K562 (cell line): ENCODE measurements at regions not wholly inside any gene's neighbourhood (a gene's known extent, or its start where the extent isn't known, plus 50 kb on each side); places are given as distances from the start of the nearest gene placed in this dataset.

Source experiments
- CTCF ChIP-seq, 3 experiments: IDR thresholded peaks in 2 of 3; conservative IDR thresholded peaks in 1 of 3; 2 replicates each; pipeline ENCODE4 v1.5.1; 2011 to 2012; ENCODE audit warnings: low read length in 3 of 3, mild to moderate bottlenecking in 3 of 3, control low read depth in 2 of 3, improper control_type of control experiment in 1 of 3, inconsistent platforms in 1 of 3, low read depth in 1 of 3, mixed read lengths in 1 of 3, moderate library complexity in 1 of 3; ENCODE audit not compliant: insufficient read depth in 2 of 3
- FOXK1 ChIP-seq: sonication (generic); formaldehyde crosslinking; IDR thresholded peaks from 2 replicates; pipeline ENCODE4 v1.8.0; 2022; ENCODE audit warnings: missing genetic modification reagents, mild to moderate bottlenecking, borderline replicate concordance
- NFIC ChIP-seq: fragments of 450-650 bp; IDR thresholded peaks from 2 replicates; pipeline ENCODE4 v1.6.1; 2017; ENCODE audit warnings: mild to moderate bottlenecking, inconsistent platforms
- RUNX1 ChIP-seq: sonication (generic); IDR thresholded peaks from 2 replicates; pipeline ENCODE4 v1.6.1; 2016; ENCODE audit warnings: antibody characterized with exemption, low read depth
- SNRNP70 ChIP-seq: fragments of 200-400 bp; formaldehyde crosslinking; optimal IDR thresholded peaks from 2 replicates; pipeline ENCODE3; 2017; ENCODE audit warnings: low read depth, low read length

DNA sequence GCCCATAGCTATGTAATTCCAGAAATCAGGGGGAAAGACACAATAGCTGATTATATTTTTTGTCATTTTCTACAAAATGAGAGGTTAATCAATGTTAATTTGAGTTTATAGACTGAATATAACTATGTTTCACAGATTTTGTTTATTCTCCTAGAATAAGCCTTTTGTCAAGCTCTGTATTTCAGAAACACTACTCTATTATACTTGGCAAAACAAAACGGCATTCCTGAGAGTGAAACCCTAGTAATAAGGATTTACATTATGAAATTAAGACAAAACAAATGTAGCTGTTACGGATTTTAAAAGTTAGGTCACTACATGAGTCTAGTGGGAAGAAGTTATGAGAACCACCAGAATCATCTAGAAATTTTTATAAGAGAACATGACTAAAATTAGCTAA lies 334.2 kb downstream of the KLF12 start:
- TF ChIP-seq RUNX1 (no peak), CTCF (IDR thresholded peaks at IDR 0.05 in 2 of 3, conservative IDR thresholded peaks at IDR 0.05 in 1 of 3; ENCODE audit: insufficient read depth in 2 of 3, low read depth in 1 of 3, low read length in 3 of 3) (no peak), FOXK1 (CRISPR knock-in tag) (no peak), SNRNP70 (no peak), NFIC (no peak)
